Lung (tissue), 11 donors: ENCODE measurements at regions not wholly inside any gene's neighbourhood (a gene's known extent, or its start where the extent isn't known, plus 50 kb on each side); places are given as distances from the start of the nearest gene placed in this dataset.

Experiments used
- ATAC-seq: fragments of 200-7000 bp; cut with Tn5 transposase; one replicate; pipeline ENCODE4 v1.9.1; 2020; ENCODE audit warnings: moderate number of reproducible peaks; ENCODE audit not compliant: insufficient read depth, low FRiP score
- DNase-seq, 3 donors: peaks; one replicate each; pipeline ENCODE4 v3.0.0-alpha.2; 2013 to 2017
- H3K27ac ChIP-seq, 2 donors: one replicate each; pipeline ENCODE4 v1.5.1; 2013; ENCODE audit warnings: mild to moderate bottlenecking in 2 of 2, moderate library complexity in 2 of 2, control low read depth in 1 of 2, inconsistent platforms in 1 of 2, low read depth in 1 of 2, low read length in 1 of 2
- H3K27me3 ChIP-seq, 3 donors: one replicate each; pipeline ENCODE4 v1.5.1; 2013; ENCODE audit warnings: low read length in 2 of 3; ENCODE audit not compliant: control insufficient read depth in 3 of 3, insufficient read depth in 3 of 3
- H3K36me3 ChIP-seq, 4 donors: one replicate each; pipeline ENCODE4 v1.5.1; 2013; ENCODE audit warnings: low read length in 4 of 4, mild to moderate bottlenecking in 1 of 4, moderate library complexity in 1 of 4; ENCODE audit not compliant: control insufficient read depth in 4 of 4, insufficient read depth in 4 of 4
- H3K4me1 ChIP-seq, 5 donors: one replicate each; pipeline ENCODE4 v1.5.1; 2013; ENCODE audit warnings: low read length in 5 of 5, mild to moderate bottlenecking in 2 of 5, moderate library complexity in 1 of 5; ENCODE audit not compliant: control insufficient read depth in 5 of 5, insufficient read depth in 5 of 5
- H3K4me3 ChIP-seq: one replicate; pipeline ENCODE4 v1.5.1; 2013; ENCODE audit warnings: mild to moderate bottlenecking, control low read depth, moderate library complexity
- H3K9ac ChIP-seq, 2 donors: one replicate each; pipeline ENCODE4 v1.5.1; 2013; ENCODE audit warnings: low read length in 2 of 2, control low read depth in 1 of 2; ENCODE audit not compliant: insufficient read depth in 1 of 2
- H3K9me3 ChIP-seq, 4 donors: one replicate each; pipeline ENCODE4 v1.5.1; 2013; ENCODE audit warnings: low read length in 3 of 4, mild to moderate bottlenecking in 1 of 4, moderate library complexity in 1 of 4; ENCODE audit not compliant: control insufficient read depth in 4 of 4, insufficient read depth in 3 of 4
- WGBS, 2 donors: extraction: QIAGEN DNeasy Blood & Tissue Kit; methylation state at CpG; one replicate each; pipeline ENCODE4 v1.1.7; 2013; 5-methylcytosine and 5-hydroxymethylcytosine counted together
- TF ChIP-seq, protein P1 (sequence below): IDR thresholded peaks from 2 replicates; pipeline ENCODE4 v1.5.1; 2012; ENCODE audit warnings: mild to moderate bottlenecking; ENCODE audit errors: control extremely low read depth, extremely low read depth
- donor health status: control.
- donor health status: control.
- donor health status: Bipolar disorder and iron deficiency.
- donor health status: healthy.
- donor health status: DM: yes; HTN: yes; CAD: no.

DNA sequence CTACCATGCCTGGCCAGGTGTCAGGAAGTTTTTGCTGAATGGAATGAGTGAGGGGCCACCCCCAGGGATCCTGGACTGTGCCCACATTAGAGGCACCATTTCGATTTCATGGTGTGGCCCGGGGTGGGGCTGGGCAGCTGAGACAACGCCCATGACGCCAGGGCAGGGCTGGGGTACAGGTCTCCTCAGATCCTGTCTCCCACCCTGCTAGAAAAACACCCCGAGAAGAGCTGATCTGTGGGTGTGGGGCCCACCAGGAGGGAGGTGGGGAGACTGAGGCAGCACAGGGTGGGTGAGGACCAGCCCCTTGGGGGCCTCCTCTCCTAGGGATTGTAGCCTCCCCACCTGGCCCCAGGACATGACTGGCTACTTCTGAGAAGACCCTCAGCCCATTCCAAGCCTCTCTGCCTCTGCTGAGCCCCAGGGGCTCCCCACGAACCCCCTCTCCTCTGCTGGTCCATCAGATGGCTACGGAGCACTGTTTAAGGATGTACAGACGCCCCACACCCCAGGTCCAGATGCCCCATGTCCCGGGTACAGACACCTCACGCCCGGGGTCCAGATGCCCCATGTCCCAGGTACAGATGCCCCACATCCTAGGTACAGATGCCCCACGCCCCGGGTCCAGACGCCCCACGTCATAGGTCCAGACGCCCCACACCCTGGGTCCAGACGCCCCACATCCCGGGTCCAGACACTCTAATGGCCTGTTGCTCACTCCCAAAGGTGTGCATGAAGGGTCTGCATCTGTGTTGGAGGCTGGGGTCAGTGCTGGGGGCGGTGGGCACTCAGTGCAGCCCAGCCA is 99.4 kb downstream of the MICALL2 start:
- no peak overlapping the region for H3K4me3 ChIP-seq
- H3K9me3 ChIP-seq, result peaks cover 0 to 18% (median 0%) of the 10 kb centered on the region in 4 donors
- TF ChIP-seq, protein P1, sequence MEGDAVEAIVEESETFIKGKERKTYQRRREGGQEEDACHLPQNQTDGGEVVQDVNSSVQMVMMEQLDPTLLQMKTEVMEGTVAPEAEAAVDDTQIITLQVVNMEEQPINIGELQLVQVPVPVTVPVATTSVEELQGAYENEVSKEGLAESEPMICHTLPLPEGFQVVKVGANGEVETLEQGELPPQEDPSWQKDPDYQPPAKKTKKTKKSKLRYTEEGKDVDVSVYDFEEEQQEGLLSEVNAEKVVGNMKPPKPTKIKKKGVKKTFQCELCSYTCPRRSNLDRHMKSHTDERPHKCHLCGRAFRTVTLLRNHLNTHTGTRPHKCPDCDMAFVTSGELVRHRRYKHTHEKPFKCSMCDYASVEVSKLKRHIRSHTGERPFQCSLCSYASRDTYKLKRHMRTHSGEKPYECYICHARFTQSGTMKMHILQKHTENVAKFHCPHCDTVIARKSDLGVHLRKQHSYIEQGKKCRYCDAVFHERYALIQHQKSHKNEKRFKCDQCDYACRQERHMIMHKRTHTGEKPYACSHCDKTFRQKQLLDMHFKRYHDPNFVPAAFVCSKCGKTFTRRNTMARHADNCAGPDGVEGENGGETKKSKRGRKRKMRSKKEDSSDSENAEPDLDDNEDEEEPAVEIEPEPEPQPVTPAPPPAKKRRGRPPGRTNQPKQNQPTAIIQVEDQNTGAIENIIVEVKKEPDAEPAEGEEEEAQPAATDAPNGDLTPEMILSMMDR, result no peak
- ATAC-seq (no peak), DNase-seq (no peak)
- no peak overlapping the region for H3K9ac ChIP-seq
- no peak overlapping the region for H3K27ac ChIP-seq
- WGBS, 2 donors, result 89 to 92% methylated on average over 19 of the region's 19 CpGs
- peaks cover 3 to 6% (median 6%) of the 10 kb centered on the region in 3 donors for H3K27me3 ChIP-seq
- no peaks in the 10 kb centered on the region for H3K4me1 ChIP-seq
- H3K36me3 ChIP-seq, result no peaks in the 10 kb centered on the region

DNA sequence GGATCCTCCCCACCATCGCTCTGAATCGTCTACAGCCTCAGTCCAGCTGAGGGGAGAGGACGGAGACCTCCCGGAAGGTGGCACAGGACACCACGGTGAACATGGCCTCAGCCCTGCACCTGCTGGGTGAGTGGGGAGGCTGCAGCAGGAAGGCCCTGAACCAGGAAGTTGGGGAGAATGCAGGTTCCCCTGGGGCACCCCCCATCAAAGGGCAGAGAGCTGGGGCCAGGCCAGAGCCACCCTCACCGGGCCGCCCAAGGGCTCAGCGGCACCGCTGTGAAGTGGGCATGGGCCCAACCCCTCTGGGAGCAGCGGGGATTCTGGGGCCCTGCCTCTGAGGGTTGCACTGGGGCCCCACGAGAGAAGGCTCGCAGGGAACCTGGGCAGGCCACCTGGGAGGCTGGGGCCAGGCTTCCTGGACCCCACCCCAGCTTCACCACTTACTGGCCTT is 98.7 kb downstream of the MICALL2 start:
- Histone ChIP-seq H3K4me1 (no peaks in the 10 kb centered on the region), H3K9ac (no peak overlapping the region), H3K4me3 (no peak overlapping the region), H3K36me3 (no peaks in the 10 kb centered on the region), H3K27ac (no peak overlapping the region), H3K9me3 (peaks cover 0 to 25% (median 0%) of the 10 kb centered on the region in 4 donors), H3K27me3 (peaks cover 3 to 13% (median 6%) of the 10 kb centered on the region in 3 donors)
- TF ChIP-seq, protein P1, result no peak
- ATAC-seq (no peak), DNase-seq (no peak)
- 90 to 93% methylated on average over 9 to 12 of the region's 12 CpGs for WGBS, 2 donors

DNA sequence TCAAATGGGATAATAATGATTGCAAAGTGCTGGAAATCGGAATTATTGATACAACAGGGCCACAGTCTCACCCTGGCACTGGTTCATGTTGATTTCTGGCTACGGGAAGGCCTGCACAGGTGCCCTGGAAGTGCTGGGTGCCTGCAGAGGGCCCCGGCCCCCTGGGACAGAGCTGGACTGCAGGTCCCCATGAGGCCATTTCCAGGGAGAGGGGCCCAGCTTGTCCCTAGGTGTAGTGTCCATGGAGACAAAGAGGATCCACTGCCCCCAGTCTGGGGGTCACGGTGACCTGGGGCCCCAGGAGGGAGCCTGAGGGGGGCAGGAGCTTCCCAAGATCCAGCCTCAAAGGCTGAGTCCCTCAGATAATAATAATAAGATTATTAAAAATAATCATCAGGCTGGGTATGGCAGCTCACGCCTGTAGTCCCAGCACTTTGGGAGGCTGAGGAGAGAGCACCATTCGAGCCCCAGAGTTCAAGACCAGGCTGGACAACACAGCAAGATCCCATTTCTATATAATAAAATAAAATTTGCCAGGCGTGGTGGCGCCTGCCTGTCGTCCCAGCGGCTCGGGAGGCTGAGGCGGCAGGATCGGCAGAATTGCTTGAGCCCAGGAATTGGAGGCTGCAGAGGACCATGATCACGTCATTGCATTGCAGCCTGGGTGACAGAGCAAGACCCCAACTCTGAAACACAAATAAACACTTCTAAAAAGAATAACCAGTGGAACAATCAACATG is 98.1 kb downstream of the MICALL2 start:
- Histone ChIP-seq H3K27ac (no peak overlapping the region), H3K36me3 (no peaks in the 10 kb centered on the region), H3K4me1 (no peaks in the 10 kb centered on the region), H3K9ac (no peak overlapping the region), H3K9me3 (peaks cover 0 to 31% (median 0%) of the 10 kb centered on the region in 4 donors), H3K4me3 (no peak overlapping the region), H3K27me3 (peaks cover 5 to 18% (median 9%) of the 10 kb centered on the region in 3 donors)
- TF ChIP-seq, protein P1, result no peak
- WGBS, 2 donors, result 84 to 88% methylated on average over 14 of the region's 14 CpGs
- ATAC-seq (no peak), DNase-seq (no peak)
